Endothelial cell of umbilical vein (primary cell): ENCODE measurements at regions not wholly inside any gene's neighbourhood (a gene's known extent, or its start where the extent isn't known, plus 50 kb on each side); places are given as distances from the start of the nearest gene placed in this dataset.

Experiments
- BruUV-seq: library from RNA; stranded (reverse); fragments of 400-500 nt; replicated peaks from 2 replicates; lab custom pipeline; 2021; lab: Mats Ljungman, UMichigan
- CTCF ChIA-PET: fragments of 300-600, 350-600 bp; sonication (Branson Sonifier 250); formaldehyde crosslinking; loops from one replicate; lab custom pipeline; 2021; ENCODE audit warnings: antibody characterized with exemption, inconsistent platforms; lab: Charles Lee
- POLR2A ChIA-PET: fragments of 300-600, 350-600 bp; sonication (Branson Sonifier 250); formaldehyde crosslinking; loops from one replicate; lab custom pipeline; 2021; ENCODE audit warnings: antibody characterized with exemption, inconsistent platforms; lab: Charles Lee
- DNase-seq: peaks from one replicate; pipeline ENCODE4 v3.0.0-alpha.2; 2011; ENCODE audit warnings: low read depth, low spot score
- FAIRE-seq: peaks from 2 replicates; lab custom pipeline; 2011; peaks lifted over from hg19 to GRCh38; lab: Jason Lieb, UNC
- H2AFZ ChIP-seq: 2 replicates; pipeline ENCODE4 v1.6.0; 2012; ENCODE audit warnings: low read depth, low read length, control low read depth, inconsistent platforms
- H3K27ac ChIP-seq: 2 replicates; pipeline ENCODE4 v1.5.1; 2011; ENCODE audit warnings: low read depth, mild to moderate bottlenecking, control low read depth, low read length, moderate library complexity; ENCODE audit not compliant: insufficient read depth
- H3K27me3 ChIP-seq, 2 experiments: 2 replicates each; pipeline versions ENCODE4 v1.6.0 to v1.6.1; 2011; ENCODE audit warnings: low read length in 2 of 2, mixed read lengths in 1 of 2; ENCODE audit not compliant: control insufficient read depth in 2 of 2, insufficient read depth in 2 of 2
- H3K36me3 ChIP-seq, 2 experiments: 2 replicates in 1 of 2; 3 replicates in 1 of 2; pipeline ENCODE4 v1.5.1; 2011; ENCODE audit warnings: low read length in 2 of 2, mild to moderate bottlenecking in 1 of 2, moderate library complexity in 1 of 2; ENCODE audit not compliant: control insufficient read depth in 2 of 2, insufficient read depth in 2 of 2; ENCODE audit errors: extremely low read depth in 1 of 2
- H3K4me1 ChIP-seq: 3 replicates; pipeline ENCODE4 v1.5.1; 2011; ENCODE audit warnings: mild to moderate bottlenecking, low read length; ENCODE audit not compliant: control insufficient read depth, insufficient read depth; ENCODE audit errors: extremely low read depth
- H3K4me2 ChIP-seq: 2 replicates; pipeline ENCODE4 v1.6.1; 2011; ENCODE audit warnings: low read length, control low read depth, mixed read lengths; ENCODE audit not compliant: insufficient read depth
- H3K4me3 ChIP-seq, 3 experiments: fragments of 200-600 bp in 1 of 3; sonication (generic), shearing (Covaris generic) in 1 of 3; replicated peaks in 1 of 3; 2 replicates each; pipeline ENCODE4 v1.5.1; 2011 to 2016; ENCODE audit warnings: control low read depth in 3 of 3, low read length in 3 of 3, mild to moderate bottlenecking in 2 of 3, inconsistent platforms in 1 of 3, low read depth in 1 of 3, moderate library complexity in 1 of 3; ENCODE audit not compliant: insufficient read depth in 1 of 3
- H3K79me2 ChIP-seq: 2 replicates; pipeline ENCODE4 v1.6.0; 2012; ENCODE audit warnings: low read length, inconsistent platforms; ENCODE audit not compliant: control insufficient read depth, insufficient read depth
- H3K9ac ChIP-seq: replicated peaks from 2 replicates; pipeline ENCODE3; 2011; ENCODE audit warnings: low read length, control low read depth; ENCODE audit not compliant: insufficient read depth; ENCODE audit errors: extremely low read depth
- H3K9me1 ChIP-seq: replicated peaks from 3 replicates; pipeline ENCODE4 v1.6.0; 2011; ENCODE audit warnings: mild to moderate bottlenecking, low read length; ENCODE audit not compliant: control insufficient read depth, insufficient read depth; ENCODE audit errors: extremely low read depth
- H3K9me3 ChIP-seq: replicated peaks from 2 replicates; pipeline ENCODE4 v1.5.1; 2012; ENCODE audit warnings: low read length, inconsistent platforms; ENCODE audit not compliant: control insufficient read depth, insufficient read depth
- H4K20me1 ChIP-seq: replicated peaks from 2 replicates; pipeline ENCODE3; 2011; ENCODE audit warnings: mild to moderate bottlenecking, low read length; ENCODE audit not compliant: control insufficient read depth, insufficient read depth; ENCODE audit errors: extremely low read depth
- CTCF ChIP-seq, 2 donors: IDR thresholded peaks; 1 replicate in 1 of 2; 2 replicates in 1 of 2; pipeline ENCODE4 v1.5.1; 2011; ENCODE audit warnings: low read length in 2 of 2, mild to moderate bottlenecking in 2 of 2, moderate library complexity in 2 of 2, control low read depth in 1 of 2, inconsistent platforms in 1 of 2, low read depth in 1 of 2; ENCODE audit not compliant: insufficient read depth in 1 of 2; ENCODE audit errors: extremely low read depth in 1 of 2
- EZH2 ChIP-seq: IDR thresholded peaks from 2 replicates; pipeline ENCODE4 v1.6.1; 2012; ENCODE audit warnings: borderline replicate concordance, low read depth, mild to moderate bottlenecking, moderate library complexity, low read length, inconsistent platforms; ENCODE audit not compliant: severe bottlenecking
- FOS ChIP-seq: IDR thresholded peaks from 2 replicates; pipeline ENCODE4 v1.6.1; 2011; ENCODE audit warnings: mild to moderate bottlenecking, low read length, moderate library complexity, borderline replicate concordance; ENCODE audit not compliant: insufficient read depth
- GATA2 ChIP-seq: IDR thresholded peaks from 2 replicates; pipeline ENCODE4 v1.7.0; 2011; ENCODE audit warnings: low read depth, mild to moderate bottlenecking, moderate library complexity, mixed read lengths, low read length; ENCODE audit not compliant: insufficient read length, insufficient read depth
- JUN ChIP-seq: IDR thresholded peaks from 2 replicates; pipeline ENCODE4 v1.6.1; 2011; ENCODE audit warnings: borderline replicate concordance, low read depth; ENCODE audit not compliant: insufficient read length, insufficient read depth
- MYC ChIP-seq: IDR thresholded peaks from one replicate; pipeline ENCODE4 v1.6.1; 2011; ENCODE audit warnings: mild to moderate bottlenecking, low read depth, low read length
- POLR2A ChIP-seq: IDR thresholded peaks from 2 replicates; pipeline ENCODE4 v1.6.1; 2012; ENCODE audit warnings: low read depth, mild to moderate bottlenecking, control low read depth, low read length
- POLR2AphosphoS5 ChIP-seq: IDR thresholded peaks from 2 replicates; pipeline ENCODE4 v1.6.1; 2012; ENCODE audit warnings: low read depth, mild to moderate bottlenecking, control low read depth, low read length, moderate library complexity; ENCODE audit not compliant: insufficient read depth
- dilution Hi-C: fragments of 300-500 bp; cut with MboI; formaldehyde crosslinking; loops from one replicate; pipeline ENCODE4 v1.15.0; 2019; ENCODE audit warnings: low sequenced_read_pairs; ENCODE audit not compliant: extremely low pct_ligation_motif_present
- intact Hi-C: fragments of 100-400 bp; cut with micrococcal nuclease; formaldehyde crosslinking; loops from one replicate; pipeline ENCODE4 v1.10.0; 2022

GRCh38 chr3:18189282-18190050 is 235.7 kb downstream of the SATB1 start:
- Histone ChIP-seq H3K36me3 (no peaks in the 10 kb centered on the region), H4K20me1 (no peaks in the 10 kb centered on the region), H3K9me3 (peaks cover 3% of the 10 kb centered on the region), H3K27me3 (no peaks in the 10 kb centered on the region), H3K4me1 (no peaks in the 10 kb centered on the region), H3K9ac (no peak overlapping the region), H2AFZ (no peak overlapping the region), H3K4me3 (no peak overlapping the region), H3K27ac (no peak overlapping the region), H3K79me2 (no peaks in the 10 kb centered on the region), H3K9me1 (no peaks in the 10 kb centered on the region), H3K4me2 (no peak overlapping the region)
- BruUV-seq: no TSS peak
- dilution Hi-C loops: no loop called here
- POLR2A ChIA-PET: no interaction called here
- FAIRE-seq (no peak), DNase-seq (no peak)
- CTCF ChIA-PET: no interaction called here
- intact Hi-C loops: no loop called here
- TF ChIP-seq MYC: no peak
- no peak for TF ChIP-seq FOS
- TF ChIP-seq POLR2A: no peak
- TF ChIP-seq JUN: no peak
- TF ChIP-seq GATA2: no peak

- Histone ChIP-seq H3K36me3 (no peaks in the 10 kb centered on the region), H3K9me1 (no peaks in the 10 kb centered on the region), H3K79me2 (no peaks in the 10 kb centered on the region), H4K20me1 (no peaks in the 10 kb centered on the region), H3K4me1 (no peaks in the 10 kb centered on the region), H3K27me3 (no peaks in the 10 kb centered on the region), H2AFZ (no peak overlapping the region), H3K9ac (no peak overlapping the region), H3K9me3 (peaks cover 3% of the 10 kb centered on the region), H3K4me2 (no peak overlapping the region), H3K4me3 (no peak overlapping the region), H3K27ac (no peak overlapping the region)
- intact Hi-C loops (no loop called here), dilution Hi-C loops (no loop called here)
- ChIA-PET POLR2A (no interaction called here), CTCF (no interaction called here)
- no peak for DNase-seq
- no peak for FAIRE-seq
- TF ChIP-seq FOS: no peak
- TF ChIP-seq MYC: no peak
- TF ChIP-seq CTCF (IDR thresholded peaks at IDR 0.05; ENCODE audit: extremely low read depth in 1 of 2, insufficient read depth in 1 of 2, low read depth in 1 of 2, low read length in 2 of 2): no peak
- no peak for TF ChIP-seq GATA2
- no peak for TF ChIP-seq EZH2
- no peak for TF ChIP-seq POLR2AphosphoS5
- no TSS peak for BruUV-seq
Observed at GRCh38 chr3:18188491-18188890, 236.6 kb downstream of the SATB1 start.
